22Rv1 (cell line): ENCODE measurements at regions not wholly inside any gene's neighbourhood (a gene's known extent, or its start where the extent isn't known, plus 50 kb on each side); places are given as distances from the start of the nearest gene placed in this dataset.
A peak's percentile ranks its signal among the peaks of the same experiment; 100 is the strongest.

Experiments
- H3K27ac ChIP-seq: fragments of 450-650 bp; 2 replicates; pipeline ENCODE4 v1.5.1; 2017
- CTCF ChIP-seq: fragments of 450-650 bp; IDR thresholded peaks from 2 replicates; pipeline ENCODE4 v1.5.1; 2017; ENCODE audit warnings: mild to moderate bottlenecking
- ZFX ChIP-seq: fragments of 450-650 bp; IDR thresholded peaks from 2 replicates; pipeline ENCODE4 v1.6.1; 2017; ENCODE audit warnings: antibody characterized with exemption, borderline replicate concordance

GRCh38 chr20:39378776-39379175, 416.6 kb downstream of the DHX35 start:
- H3K27ac ChIP-seq: no peak overlapping the region
- TF ChIP-seq CTCF: no peak
- no peak for TF ChIP-seq ZFX

- TF ChIP-seq CTCF (no peak), ZFX (no peak)
- H3K27ac ChIP-seq: no peak overlapping the region
Measured at GRCh38 chr20:39376788-39377187, 414.6 kb downstream of the DHX35 start.

- TF ChIP-seq ZFX: no peak
- no peak overlapping the region for H3K27ac ChIP-seq
Measured at GRCh38 chr20:39364320-39364719, 402.2 kb downstream of the DHX35 start.

- peak overlapping the region; percentile 48 for H3K27ac ChIP-seq
- TF ChIP-seq CTCF (no peak), ZFX (no peak)
Measured at GRCh38 chr20:39359981-39360620, 398.0 kb downstream of the DHX35 start.

GRCh38 chr20:39358052-39358451, 395.9 kb downstream of the DHX35 start:
- H3K27ac ChIP-seq: no peak overlapping the region
- TF ChIP-seq ZFX: no peak
- TF ChIP-seq CTCF: no peak

- no peak overlapping the region for H3K27ac ChIP-seq
- TF ChIP-seq CTCF (no peak), ZFX (no peak)
Measured at GRCh38 chr20:39356908-39357307, 394.8 kb downstream of the DHX35 start.

- TF ChIP-seq ZFX (no peak), CTCF (no peak)
- no peak overlapping the region for H3K27ac ChIP-seq
Measured at GRCh38 chr20:39349240-39349639, 387.1 kb downstream of the DHX35 start.

- TF ChIP-seq CTCF (no peak), ZFX (no peak)
- H3K27ac ChIP-seq: no peak overlapping the region
Measured at GRCh38 chr20:39347626-39348025, 385.5 kb downstream of the DHX35 start.
